ENCODE measurements at regions not wholly inside any gene's neighbourhood (a gene's known extent, or its start where the extent isn't known, plus 50 kb on each side); places are given as distances from the start of the nearest gene placed in this dataset.

DNA sequence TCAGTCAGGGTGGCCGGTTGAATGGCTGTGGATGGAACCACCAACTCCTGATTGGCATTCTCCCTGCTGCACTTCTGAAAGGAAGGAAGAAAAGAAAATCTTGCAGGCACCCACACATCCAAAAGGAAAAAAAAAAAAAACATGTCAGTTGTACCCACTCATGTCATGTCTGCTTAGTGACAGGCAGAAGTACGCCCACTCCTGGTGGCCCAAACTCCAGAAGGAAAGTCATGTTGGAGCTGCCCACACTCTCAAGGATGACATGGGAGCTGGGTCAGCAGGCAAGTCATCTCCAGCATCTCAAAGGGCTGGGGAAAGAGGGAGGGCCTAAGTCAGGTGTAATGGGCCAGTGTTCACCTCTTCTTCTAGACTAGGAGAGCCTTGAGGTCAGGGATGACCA, 1079.1 kb downstream of the BCL11B start:
- TF ChIP-seq, protein P1, sequence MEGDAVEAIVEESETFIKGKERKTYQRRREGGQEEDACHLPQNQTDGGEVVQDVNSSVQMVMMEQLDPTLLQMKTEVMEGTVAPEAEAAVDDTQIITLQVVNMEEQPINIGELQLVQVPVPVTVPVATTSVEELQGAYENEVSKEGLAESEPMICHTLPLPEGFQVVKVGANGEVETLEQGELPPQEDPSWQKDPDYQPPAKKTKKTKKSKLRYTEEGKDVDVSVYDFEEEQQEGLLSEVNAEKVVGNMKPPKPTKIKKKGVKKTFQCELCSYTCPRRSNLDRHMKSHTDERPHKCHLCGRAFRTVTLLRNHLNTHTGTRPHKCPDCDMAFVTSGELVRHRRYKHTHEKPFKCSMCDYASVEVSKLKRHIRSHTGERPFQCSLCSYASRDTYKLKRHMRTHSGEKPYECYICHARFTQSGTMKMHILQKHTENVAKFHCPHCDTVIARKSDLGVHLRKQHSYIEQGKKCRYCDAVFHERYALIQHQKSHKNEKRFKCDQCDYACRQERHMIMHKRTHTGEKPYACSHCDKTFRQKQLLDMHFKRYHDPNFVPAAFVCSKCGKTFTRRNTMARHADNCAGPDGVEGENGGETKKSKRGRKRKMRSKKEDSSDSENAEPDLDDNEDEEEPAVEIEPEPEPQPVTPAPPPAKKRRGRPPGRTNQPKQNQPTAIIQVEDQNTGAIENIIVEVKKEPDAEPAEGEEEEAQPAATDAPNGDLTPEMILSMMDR (IDR thresholded peaks at IDR 0.05; ENCODE audit: extremely low read depth in 1 of 2, insufficient read depth in 1 of 2, low read depth in 1 of 2, low read length in 2 of 2), result no peak
- TF ChIP-seq EZH2 (IDR thresholded peaks at IDR 0.05; ENCODE audit: borderline replicate concordance, low read depth, low read length, severe bottlenecking) (no peak), POLR2AphosphoS5 (IDR thresholded peaks at IDR 0.05; ENCODE audit: insufficient read depth, low read depth, low read length) (no peak)
